ENCODE measurements at regions not wholly inside any gene's neighbourhood (a gene's known extent, or its start where the extent isn't known, plus 50 kb on each side); places are given as distances from the start of the nearest gene placed in this dataset.
"Not testable (repeated sequence)": the region's sequence is repeated elsewhere in the genome, so short reads cannot be mapped to it uniquely, and the experiment has no call there.

- no peak for DNase-seq
Measured at GRCh38 chr20:53891306-53891894, 179.0 kb downstream of the BCAS1 start.

- no peak for DNase-seq
Measured at GRCh38 chr20:53890443-53891305, 179.7 kb downstream of the BCAS1 start.

GRCh38 chr20:53889411-53890148 lies 180.8 kb downstream of the BCAS1 start:
- DNase-seq: no peak

GRCh38 chr20:53888951-53889350 lies 181.4 kb downstream of the BCAS1 start:
- no peak for DNase-seq

GRCh38 chr20:53888510-53888909 lies 181.9 kb downstream of the BCAS1 start:
- DNase-seq: no peak

- no peak for DNase-seq
Measured at GRCh38 chr20:53887973-53888372, 182.4 kb downstream of the BCAS1 start.

GRCh38 chr20:53884859-53885541 lies 185.4 kb downstream of the BCAS1 start:
- peak; percentile 55 for DNase-seq

- peak; percentile 35 for DNase-seq
Measured at GRCh38 chr20:53883098-53883911, 187.1 kb downstream of the BCAS1 start.

- DNase-seq: not testable (repeated sequence)
Measured at GRCh38 chr20:53882438-53882986, 187.9 kb downstream of the BCAS1 start.

- no peak for DNase-seq
Measured at GRCh38 chr20:53881362-53881761, 189.0 kb downstream of the BCAS1 start.

GRCh38 chr20:53880108-53880641 lies 190.2 kb downstream of the BCAS1 start:
- no peak for DNase-seq

- no peak for DNase-seq
Measured at GRCh38 chr20:53879048-53879684, 191.2 kb downstream of the BCAS1 start.

GRCh38 chr20:53878262-53879047 lies 191.9 kb downstream of the BCAS1 start:
- no peak for DNase-seq

GRCh38 chr20:53876956-53877355 lies 193.4 kb downstream of the BCAS1 start:
- DNase-seq: no peak

GRCh38 chr20:53876470-53876869 lies 193.9 kb downstream of the BCAS1 start:
- DNase-seq: no peak

GRCh38 chr20:53875452-53875851 lies 194.9 kb downstream of the BCAS1 start:
- no peak for DNase-seq

GRCh38 chr20:53874706-53875105 lies 195.7 kb downstream of the BCAS1 start:
- no peak for DNase-seq

- no peak for DNase-seq
Measured at GRCh38 chr20:53874104-53874503, 196.3 kb downstream of the BCAS1 start.

- no peak for DNase-seq
Measured at GRCh38 chr20:53873230-53873604, 197.2 kb downstream of the BCAS1 start.

GRCh38 chr20:53872561-53873229 lies 197.7 kb downstream of the BCAS1 start:
- no peak for DNase-seq
